Fibroblast of skin of back (primary cell): ENCODE measurements at regions not wholly inside any gene's neighbourhood (a gene's known extent, or its start where the extent isn't known, plus 50 kb on each side); places are given as distances from the start of the nearest gene placed in this dataset.
A peak's percentile ranks its signal among the peaks of the same experiment; 100 is the strongest.
"Not testable (repeated sequence)": the region's sequence is repeated elsewhere in the genome, so short reads cannot be mapped to it uniquely, and the experiment has no call there.

Source experiments
- DNase-seq: peaks from one replicate; pipeline ENCODE4 v3.0.0-alpha.2; 2013

DNA sequence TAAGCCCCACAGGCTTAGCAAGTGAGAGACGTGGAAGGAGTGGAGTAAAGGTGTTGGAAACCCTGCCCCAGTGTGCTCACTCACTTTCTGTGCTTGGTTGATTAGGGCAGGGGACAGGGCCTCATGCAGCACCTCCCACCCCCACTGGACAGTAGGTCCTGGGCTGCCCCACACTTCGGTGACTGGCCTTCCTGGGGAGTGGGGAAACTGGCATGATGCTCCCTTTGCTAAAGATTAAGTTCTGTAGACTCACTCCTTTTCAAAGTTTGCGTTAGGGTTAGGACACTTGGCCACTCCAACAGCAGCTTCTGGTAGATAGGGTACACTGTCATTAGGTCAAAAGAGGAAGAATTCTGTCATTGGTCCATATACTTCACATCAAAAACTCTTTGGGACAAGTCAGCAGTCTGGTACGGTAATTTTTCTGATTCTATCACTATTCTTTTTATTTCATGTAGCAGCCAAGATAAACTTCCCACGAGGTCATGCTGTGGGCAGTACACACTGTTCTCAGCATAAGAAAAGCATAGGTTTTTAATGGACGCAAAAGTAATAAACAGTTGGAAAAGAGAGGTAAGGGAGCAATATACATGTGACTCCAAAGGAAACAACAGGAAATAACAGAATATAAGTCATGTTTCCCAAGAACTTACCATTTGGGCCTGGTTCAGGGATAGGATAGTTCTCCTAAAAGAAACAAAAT, 106.6 kb upstream of the TERB2 start:
- not testable (repeated sequence) for DNase-seq

DNA sequence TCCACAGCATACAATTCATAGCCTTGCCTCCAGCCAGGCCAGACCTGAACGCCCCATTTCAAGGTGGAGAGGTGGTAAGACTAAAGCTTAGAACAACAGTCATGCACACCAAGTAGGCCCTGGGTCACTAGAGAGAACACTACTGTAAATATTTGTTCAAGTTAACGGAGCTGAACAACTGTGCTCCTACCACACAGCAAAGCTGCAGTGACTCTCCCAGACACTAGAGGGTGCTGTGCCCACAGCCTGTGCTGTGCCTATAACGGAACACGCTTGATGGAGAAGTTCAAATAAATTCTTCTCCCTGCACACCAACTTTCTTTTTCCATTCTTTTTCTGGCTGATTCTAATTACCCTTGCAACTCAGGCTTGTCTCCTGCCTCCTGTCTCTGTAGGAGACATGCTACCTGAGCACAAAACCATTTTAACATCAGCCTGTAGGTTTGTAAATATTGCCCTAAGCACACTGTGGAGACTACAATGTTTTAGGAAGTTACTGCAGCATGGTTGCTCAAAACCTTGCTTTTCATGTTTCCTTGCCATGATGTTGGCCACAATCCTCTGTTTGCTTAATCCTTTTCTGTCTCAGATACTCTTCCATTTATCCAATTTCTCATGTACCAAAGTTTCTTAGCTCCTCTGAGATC, 103.1 kb upstream of the TERB2 start:
- DNase-seq = peak; percentile 40

DNA sequence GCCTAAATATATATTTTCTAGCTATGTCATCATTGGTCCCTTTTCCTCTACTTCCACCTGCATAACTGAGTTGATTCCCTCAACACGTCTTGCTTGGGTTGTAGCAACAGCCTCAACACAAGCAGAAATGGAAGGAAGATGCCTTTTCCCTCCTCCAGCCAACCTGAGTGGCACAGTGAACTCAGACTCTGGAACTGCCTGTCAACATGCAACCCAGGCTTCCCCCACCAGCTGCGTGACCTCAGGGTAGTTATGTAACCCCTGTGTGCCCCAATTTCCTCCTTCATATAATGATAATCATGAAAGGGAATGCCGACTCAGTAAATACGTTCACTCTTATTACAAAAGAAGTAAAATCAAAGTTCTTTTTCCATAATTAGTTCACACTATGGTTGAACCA, 101.8 kb upstream of the TERB2 start:
- not testable (repeated sequence) for DNase-seq

DNA sequence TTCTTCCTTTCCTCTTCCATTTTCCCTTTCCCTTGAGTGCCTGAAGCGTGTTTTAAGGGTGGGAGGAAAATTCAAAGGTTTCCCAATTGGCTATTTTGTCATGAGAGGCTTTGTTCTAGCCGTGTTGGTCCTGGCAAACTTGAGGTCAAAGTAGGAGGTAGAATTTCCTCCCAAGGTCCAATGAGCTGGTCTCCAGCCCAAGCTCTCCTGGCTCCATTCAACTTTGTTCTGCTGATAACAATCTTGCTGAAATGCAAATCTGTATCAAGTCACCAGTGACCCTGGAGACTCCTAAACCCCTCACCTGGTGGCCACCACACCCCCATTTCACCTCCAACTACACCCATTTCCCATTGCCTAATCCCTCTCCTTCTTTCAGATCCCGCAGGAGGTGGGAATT, 100.2 kb upstream of the TERB2 start:
- not testable (repeated sequence) for DNase-seq

DNA sequence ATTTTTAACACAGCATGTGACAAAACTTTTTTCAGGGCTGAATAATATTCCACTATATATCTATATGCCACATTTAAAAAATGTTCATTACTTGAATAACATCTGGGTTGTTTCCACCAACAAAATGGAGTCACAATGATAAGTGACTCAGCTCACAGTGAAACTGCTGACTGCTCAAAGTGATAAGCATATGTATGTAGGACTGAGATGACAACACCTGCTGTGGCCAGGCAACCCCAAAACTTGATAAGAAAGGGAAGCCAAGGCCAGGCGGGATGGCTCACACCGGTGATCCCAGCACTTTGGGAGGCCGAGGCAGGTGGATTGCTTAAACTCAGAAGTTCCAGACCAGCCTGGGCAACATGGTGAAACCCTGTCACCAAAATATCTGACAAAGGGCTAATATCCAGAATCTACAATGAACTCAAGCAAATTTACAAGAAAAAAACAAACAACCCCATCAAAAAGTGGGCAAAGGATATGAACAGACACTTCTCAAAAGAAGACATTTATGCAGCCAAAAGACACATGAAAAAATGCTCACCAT, 99.2 kb upstream of the TERB2 start:
- not testable (repeated sequence) for DNase-seq

DNA sequence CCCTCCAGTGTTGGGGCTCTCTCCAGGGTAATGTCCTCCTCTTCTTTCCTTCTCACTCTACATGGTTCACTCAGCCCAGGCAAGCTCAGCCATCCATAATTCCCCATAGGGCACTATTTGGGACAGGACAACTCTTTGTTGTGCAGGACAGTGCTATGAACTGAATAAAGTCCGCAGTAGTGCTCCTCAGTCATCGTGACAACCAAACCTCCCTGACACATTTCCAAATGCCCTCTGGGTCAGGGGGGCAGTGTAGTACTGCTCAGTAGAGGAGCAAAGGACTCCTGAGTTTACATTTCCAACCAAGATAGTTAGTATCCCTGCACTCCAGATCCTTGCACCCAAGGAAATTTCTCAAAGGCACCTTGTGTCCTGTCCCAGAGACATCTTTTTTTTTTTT, 97.4 kb upstream of the TERB2 start:
- DNase-seq = not testable (repeated sequence)

DNA sequence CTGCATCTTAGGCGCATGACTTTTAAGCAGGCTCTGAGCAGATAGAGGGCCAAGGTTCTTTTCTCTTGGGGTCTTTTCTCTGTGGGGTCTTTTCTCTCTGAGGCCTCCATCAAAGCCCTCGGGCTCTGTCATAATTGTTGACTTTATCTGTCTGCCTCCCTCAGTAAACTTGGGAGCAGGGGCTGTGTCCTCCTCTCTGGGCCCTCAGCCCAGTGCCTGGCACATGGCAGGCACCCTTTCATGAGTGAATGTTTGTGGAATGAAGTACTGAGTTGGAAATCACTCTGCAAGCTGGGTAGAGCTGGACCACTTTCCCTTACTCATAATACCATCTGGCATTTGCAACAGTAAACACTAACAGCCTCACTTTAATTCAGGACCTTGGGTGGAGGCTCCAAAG, 96.3 kb upstream of the TERB2 start:
- DNase-seq = not testable (repeated sequence)

DNA sequence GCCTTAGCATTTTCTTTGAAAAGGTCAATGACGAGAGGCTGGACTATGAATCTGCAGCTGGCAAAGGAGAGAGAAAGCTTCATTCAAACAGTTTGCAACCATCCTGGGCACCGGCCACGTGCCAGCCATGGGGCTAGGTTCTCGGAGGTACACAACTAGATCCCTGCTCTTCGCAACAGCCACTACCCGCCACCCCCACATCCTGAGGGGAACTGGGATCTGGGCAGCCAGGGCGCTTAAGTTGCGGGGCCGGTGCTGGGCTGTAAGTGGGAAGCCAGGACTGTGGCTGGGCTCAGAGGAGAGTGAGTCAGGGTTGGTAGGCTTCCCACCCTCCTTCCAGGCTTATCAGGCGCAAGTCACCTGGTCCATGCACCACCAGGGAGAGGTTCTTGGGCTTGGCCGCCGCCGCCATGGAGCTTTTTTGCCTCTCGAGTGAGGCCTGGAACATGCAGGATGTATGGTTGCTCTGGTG, 95.0 kb upstream of the TERB2 start:
- DNase-seq = no peak

DNA sequence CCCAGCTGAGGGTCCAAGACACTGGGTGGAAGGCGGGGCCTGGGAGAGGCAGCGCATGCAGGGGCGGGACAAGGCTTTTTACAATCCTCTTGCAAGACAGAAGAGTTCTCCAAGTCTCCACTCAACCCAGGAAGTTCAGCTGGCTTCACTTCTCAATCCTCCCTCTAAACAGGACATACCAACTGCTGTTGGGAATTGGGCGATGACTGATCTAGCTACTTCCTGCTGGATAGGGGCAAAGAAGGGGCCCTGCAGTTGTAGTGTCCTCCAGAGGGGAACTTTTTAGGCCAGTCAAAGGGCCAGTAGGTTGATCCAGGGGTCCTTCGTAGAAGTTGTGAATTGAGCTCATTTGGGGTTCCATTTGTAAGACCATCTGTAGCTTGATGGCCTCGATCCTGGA, 94.6 kb upstream of the TERB2 start:
- no peak for DNase-seq

DNA sequence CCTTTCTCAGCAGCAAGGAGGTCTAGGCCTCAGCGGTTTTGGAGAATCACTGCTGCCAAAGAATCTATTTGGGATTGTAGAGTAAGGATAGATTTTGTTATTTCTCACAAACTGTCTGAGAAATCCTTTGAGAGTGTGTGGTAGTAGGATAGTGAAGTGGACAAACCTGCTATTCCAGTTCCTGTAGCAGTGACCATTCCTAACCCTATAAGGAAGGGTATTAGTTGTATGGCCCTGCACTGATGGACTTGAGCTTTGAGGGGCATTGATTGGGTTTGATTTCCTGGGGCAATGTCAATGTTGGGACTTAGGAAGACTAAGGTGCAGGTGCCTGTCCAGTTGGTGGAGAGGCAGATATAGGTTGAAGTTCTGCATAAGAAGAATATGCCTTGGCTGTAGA, 93.6 kb upstream of the TERB2 start:
- DNase-seq = not testable (repeated sequence)

DNA sequence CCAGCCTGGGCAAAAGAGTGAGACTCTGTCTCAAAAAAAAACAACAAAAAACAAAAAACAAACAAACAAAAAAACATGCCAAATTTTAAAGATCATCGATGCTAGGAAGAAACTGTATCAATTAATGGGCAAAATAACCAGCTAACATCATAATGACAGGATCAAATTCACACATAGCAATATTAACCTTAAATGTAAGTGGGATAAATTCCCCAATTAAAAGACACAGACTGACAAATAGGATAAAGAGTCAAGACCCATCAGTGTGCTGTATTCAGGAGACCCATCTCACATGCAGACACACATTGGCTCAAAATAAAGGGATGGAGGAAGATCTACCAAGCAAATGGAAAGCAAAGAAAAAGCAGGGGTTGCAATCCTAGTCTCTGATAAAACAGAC, 88.4 kb upstream of the TERB2 start:
- not testable (repeated sequence) for DNase-seq

DNA sequence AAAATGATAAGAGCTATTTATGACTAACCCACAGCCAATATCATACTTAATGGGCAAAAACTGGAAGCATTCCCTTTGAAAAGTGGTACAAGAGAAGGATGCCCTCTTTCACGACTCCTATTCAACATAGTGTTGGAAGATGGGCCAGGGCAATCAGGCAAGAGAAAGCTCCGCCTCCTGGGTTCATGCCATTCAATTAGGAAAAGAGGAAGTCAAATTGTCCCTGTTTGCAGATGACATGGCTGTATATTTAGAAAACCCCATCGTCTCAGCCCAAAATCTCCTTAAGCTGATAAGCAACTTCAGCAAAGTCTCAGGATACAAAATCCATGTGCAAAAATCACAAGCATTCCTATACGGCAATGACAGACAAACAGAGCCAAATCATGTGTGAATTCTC, 86.4 kb upstream of the TERB2 start:
- DNase-seq = not testable (repeated sequence)

DNA sequence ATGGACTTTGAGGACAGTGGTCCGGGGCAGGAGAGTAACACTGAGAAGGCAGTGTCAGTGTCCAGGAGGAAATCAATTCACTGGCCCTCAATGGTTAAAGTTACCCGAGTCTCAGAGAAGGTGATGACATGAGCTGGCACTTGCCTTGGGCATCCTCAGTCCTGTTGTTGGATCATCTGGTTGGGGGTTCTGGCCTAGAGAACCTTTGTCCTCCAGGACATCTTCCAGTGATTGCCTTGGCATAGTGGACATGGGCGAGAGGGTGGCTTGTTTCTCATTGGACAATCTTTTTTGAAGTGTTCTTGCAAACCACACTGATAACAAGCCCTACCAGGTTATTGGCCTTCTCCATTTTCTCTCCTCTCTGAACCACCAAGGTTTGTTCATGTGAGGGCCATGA, 83.4 kb upstream of the TERB2 start:
- DNase-seq = no peak

DNA sequence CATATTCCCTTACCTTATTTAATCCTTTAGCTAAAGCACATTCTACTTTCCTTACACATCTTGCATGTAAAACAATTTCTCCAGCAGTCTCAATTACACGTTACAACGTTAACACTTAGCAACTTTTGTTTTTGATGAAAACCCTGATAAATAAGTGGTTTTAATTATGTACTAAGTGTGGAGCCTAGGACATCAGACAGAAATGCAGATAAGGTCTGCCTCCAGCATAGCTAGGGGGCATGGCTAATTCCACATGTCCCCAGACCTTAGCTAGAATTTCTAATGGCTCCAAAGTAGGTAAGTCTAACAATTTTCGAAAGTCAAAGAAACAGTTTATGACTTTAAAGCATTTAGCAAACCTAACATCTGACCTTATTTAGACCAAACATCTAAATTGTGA, 77.4 kb upstream of the TERB2 start:
- DNase-seq = no peak

DNA sequence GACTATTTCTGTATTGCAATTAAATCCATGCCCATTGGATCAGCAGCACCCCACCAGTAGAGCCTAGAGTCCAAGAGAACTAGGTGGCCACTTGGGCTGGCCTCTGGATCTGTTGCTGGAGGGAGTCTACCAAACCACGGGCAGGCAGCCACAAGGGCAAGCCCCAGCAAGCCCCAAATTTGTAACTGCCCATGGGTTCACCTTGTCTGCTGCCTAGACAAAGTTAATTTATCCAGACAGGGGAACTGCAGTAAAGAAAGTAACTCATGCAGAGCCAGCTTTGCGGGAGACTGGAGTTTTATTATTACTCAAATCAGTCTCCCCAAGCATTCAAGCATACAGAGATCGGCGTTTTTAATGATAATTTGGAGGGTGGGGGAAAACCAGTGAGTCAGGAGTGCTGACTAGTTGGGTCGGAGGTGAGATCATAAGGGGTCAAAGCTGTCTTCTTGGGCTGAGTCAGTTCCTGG, 74.0 kb upstream of the TERB2 start:
- DNase-seq = no peak

DNA sequence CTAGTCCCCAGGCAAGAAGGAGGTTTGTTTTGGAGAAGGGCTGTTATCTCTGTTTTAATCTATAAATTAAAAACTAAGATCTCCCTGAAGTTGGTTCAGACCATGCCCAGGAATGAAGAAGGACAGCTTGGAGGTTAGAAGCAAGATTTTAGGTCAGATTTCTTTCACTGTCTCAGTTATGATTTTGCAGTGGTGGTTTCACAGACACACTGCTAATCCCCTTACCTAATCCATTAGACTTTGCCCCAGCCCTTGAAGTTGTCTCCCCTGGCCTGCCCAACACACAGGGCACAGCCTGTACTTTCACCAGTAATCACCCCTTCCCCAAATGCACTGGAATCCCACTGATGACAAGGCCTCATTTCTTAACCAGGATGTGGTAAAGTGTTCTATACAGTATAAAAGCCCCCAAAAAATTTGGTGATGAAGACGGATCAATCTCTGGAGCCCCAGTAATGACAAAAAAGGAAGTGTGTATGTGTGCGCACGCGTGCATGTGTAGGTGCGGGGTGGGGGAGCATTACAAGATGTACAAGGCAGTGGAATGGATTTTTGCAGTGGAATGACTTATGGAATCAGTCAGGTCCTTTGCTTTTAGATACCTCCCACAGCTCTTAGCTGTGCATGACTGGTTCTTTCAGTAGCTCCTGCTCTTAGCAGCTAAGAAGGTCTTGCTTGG, 73.1 kb upstream of the TERB2 start:
- DNase-seq = no peak

DNA sequence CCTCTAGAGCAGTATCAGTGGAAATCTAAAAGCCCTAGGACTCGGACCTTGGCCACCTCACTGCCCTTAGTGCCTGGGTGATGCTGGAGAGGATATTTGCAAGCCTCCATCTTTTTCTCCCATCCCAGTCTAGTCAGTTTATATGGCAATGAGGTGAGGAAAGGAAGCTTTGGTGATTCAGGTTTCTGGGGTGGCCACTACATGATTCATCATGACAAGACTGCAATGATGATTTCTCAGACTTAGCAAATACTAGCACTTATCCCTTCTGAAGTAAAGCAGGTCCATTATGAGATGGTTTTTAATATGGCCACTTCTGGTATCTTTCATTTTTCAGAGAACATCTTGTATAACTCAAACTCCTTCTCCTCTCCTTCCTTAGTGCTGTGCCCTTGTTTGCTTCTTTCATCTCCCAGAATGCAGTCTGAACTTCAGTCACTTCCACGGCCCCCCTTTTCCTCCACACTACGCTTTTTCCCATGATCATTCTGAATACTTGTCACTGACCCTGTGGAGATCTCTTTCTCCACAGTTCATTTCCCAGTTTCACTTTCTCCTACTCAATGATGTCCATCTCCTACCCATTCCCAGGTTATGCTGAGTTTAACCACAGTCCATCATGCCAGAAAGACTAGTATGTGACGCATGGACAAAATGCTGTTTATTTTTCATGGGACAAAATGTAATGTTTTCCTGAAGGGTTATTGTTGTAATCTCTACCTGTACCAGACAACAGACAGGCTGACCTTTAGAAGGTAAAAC, 57.4 kb upstream of the TERB2 start:
- DNase-seq = not testable (repeated sequence)

DNA sequence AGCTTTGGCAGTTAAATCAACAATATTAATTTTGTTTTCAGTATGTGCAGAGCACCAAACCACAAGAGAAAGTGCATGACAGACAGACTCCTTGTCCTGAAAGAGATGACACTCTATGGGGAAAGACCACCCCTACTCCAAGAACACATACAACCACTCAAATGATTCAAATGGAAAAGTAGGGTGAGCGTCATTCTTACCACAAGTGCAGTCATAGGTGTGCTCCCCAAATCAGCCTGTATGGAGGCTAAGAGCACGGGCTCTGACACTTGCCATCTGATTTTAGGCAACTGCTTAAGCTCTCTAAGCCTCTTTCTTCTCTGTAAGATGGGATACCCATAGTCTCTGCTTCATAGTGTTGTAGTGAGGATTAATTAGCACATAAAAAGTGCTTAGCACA, 56.7 kb upstream of the TERB2 start:
- DNase-seq = not testable (repeated sequence)

DNA sequence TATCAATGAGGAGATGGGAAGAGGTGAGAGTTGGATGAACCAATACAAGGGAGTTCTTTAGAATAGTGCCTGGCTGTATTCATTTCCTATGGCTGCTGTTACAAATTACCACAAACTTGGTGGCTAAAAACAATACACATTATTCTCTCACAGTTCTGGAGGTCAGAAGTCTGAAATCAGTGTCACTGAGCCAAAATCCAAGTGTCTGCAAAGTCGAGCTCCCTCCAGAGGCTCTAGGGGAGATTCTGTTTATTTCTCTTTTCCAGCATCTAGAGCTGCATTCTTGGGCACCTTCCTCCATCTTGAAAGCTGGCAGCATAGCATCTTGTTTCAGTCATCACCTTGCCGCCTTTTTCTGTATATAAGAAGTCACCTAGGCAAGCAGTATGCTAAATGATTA, 55.7 kb upstream of the TERB2 start:
- not testable (repeated sequence) for DNase-seq

DNA sequence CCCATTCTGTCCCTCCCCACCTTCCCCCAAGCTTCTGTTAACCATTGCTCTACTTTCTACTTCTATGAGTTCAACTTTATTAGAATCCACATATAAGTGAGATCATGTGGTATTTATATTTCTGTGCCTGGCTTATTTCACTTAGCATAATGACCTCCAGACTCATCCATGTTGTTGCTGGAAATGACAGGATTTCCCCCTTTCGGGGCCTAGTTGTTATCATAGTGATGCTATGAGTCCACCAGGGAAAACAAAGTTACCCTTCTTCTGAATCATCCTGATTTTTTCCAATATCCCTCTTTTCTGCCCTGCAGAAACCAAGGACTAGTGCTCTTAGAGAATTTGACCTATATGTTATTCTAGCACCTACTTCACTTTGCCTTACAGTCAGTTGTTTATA, 53.2 kb upstream of the TERB2 start:
- peak; percentile 32 for DNase-seq

DNA sequence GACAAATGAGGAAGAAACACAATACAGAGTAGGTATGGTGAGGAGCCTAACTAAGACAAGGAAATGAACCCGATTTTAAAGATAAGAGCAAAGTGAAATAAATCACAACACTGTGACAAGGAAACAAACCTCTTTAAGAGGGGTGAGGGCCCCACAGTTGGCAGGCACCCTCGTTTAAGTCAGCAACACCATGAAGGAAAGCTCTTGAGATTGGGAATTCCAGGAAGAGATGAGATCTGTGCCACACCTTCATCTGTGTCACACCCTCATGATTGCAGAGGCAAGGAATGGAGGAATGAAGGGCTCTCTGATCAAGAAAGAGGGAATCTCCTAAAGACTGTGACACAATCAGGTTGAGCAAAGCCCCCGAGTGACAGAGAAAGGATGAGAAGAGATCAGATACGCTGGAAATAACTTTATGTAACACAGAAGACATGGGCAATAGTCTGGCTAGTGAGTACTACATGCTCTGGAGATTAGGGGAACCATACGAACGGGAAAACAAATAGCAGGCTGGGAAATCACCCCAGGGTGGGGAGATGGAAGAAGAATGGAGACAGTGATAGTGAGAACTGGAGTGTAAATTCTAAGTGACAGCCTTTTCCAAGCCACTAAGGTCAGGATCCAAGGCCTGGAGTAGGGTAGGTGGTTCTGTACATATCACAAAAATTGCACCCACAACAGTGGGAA, 51.7 kb upstream of the TERB2 start:
- DNase-seq = not testable (repeated sequence)
